Urinary bladder (tissue), 3 donors: ENCODE measurements at regions not wholly inside any gene's neighbourhood (a gene's known extent, or its start where the extent isn't known, plus 50 kb on each side); places are given as distances from the start of the nearest gene placed in this dataset.

ENCODE experiments used
- DNase-seq: peaks from one replicate; pipeline ENCODE4 v3.0.0-alpha.2; 2015; ENCODE audit errors: extremely low spot score
- H3K27ac ChIP-seq: one replicate; pipeline ENCODE4 v1.5.1; 2013; ENCODE audit warnings: low read depth, mild to moderate bottlenecking, moderate library complexity
- H3K36me3 ChIP-seq: one replicate; pipeline ENCODE4 v1.6.1; 2013; ENCODE audit warnings: mild to moderate bottlenecking, moderate library complexity; ENCODE audit not compliant: insufficient read depth
- H3K4me1 ChIP-seq: one replicate; pipeline ENCODE4 v1.6.1; 2013; ENCODE audit warnings: mild to moderate bottlenecking, moderate library complexity; ENCODE audit not compliant: insufficient read depth
- H3K4me3 ChIP-seq: one replicate; pipeline ENCODE4 v1.5.1; 2013; ENCODE audit warnings: low read depth, low read length
- WGBS: extraction: QIAGEN DNeasy Blood & Tissue Kit; methylation state at CpG from one replicate; pipeline ENCODE4 v1.1.7; 2013; 5-methylcytosine and 5-hydroxymethylcytosine counted together
- donor health status: healthy with polysubstance abuse.
- donor health status: healthy.

- H3K4me1 ChIP-seq, result no peaks in the 10 kb centered on the region
- DNase-seq, result no peak
- H3K27ac ChIP-seq, result no peak overlapping the region
- WGBS, result 93% methylated on average over 1 of the region's 1 CpG
- no peak overlapping the region for H3K4me3 ChIP-seq
- no peaks in the 10 kb centered on the region for H3K36me3 ChIP-seq
These were observed 356.8 kb upstream of the SLITRK1 start for GRCh38 chr13:84239032-84239431.

- Histone ChIP-seq H3K27ac (no peak overlapping the region), H3K4me3 (no peak overlapping the region), H3K4me1 (no peaks in the 10 kb centered on the region), H3K36me3 (no peaks in the 10 kb centered on the region)
- 79% methylated on average over 1 of the region's 1 CpG for WGBS
- DNase-seq, result no peak
These were observed 356.1 kb upstream of the SLITRK1 start for GRCh38 chr13:84238381-84238780.

GRCh38 chr13:84237143-84237542 is 354.9 kb upstream of the SLITRK1 start:
- 28% methylated on average over 3 of the region's 3 CpGs for WGBS
- Histone ChIP-seq H3K27ac (no peak overlapping the region), H3K36me3 (no peaks in the 10 kb centered on the region), H3K4me1 (no peaks in the 10 kb centered on the region), H3K4me3 (no peak overlapping the region)
- DNase-seq, result no peak

- Histone ChIP-seq H3K36me3 (no peaks in the 10 kb centered on the region), H3K27ac (no peak overlapping the region), H3K4me1 (no peaks in the 10 kb centered on the region), H3K4me3 (no peak overlapping the region)
- no peak for DNase-seq
These were observed 352.1 kb upstream of the SLITRK1 start for GRCh38 chr13:84234416-84234815.

GRCh38 chr13:84230568-84230967 is 348.3 kb upstream of the SLITRK1 start:
- WGBS, result 15% methylated on average over 1 of the region's 1 CpG
- H3K27ac ChIP-seq, result no peak overlapping the region
- H3K4me1 ChIP-seq, result no peaks in the 10 kb centered on the region

GRCh38 chr13:84211048-84211447 is 328.8 kb upstream of the SLITRK1 start:
- H3K36me3 ChIP-seq, result no peaks in the 10 kb centered on the region
- no peak for DNase-seq
- no peaks in the 10 kb centered on the region for H3K4me1 ChIP-seq
- 88% methylated on average over 2 of the region's 2 CpGs for WGBS
- H3K4me3 ChIP-seq, result no peak overlapping the region
- H3K27ac ChIP-seq, result no peak overlapping the region

More at GRCh38 chr13:84230568-84230967, 348.3 kb upstream of the SLITRK1 start:
- DNase-seq, result no peak
- Histone ChIP-seq H3K36me3 (no peaks in the 10 kb centered on the region), H3K4me3 (no peak overlapping the region)

GRCh38 chr13:84208246-84208910 is 326.1 kb upstream of the SLITRK1 start:
- no peak overlapping the region for H3K4me3 ChIP-seq
- WGBS, result 38% methylated on average over 7 of the region's 7 CpGs
- H3K4me1 ChIP-seq, result no peaks in the 10 kb centered on the region
- no peaks in the 10 kb centered on the region for H3K36me3 ChIP-seq
- no peak for DNase-seq
- no peak overlapping the region for H3K27ac ChIP-seq

GRCh38 chr13:84207509-84207908 is 325.2 kb upstream of the SLITRK1 start:
- Histone ChIP-seq H3K4me1 (no peaks in the 10 kb centered on the region), H3K36me3 (no peaks in the 10 kb centered on the region), H3K27ac (no peak overlapping the region), H3K4me3 (no peak overlapping the region)
- 95% methylated on average over 2 of the region's 2 CpGs for WGBS
- DNase-seq, result no peak

- Histone ChIP-seq H3K4me1 (no peaks in the 10 kb centered on the region), H3K4me3 (no peak overlapping the region), H3K27ac (no peak overlapping the region), H3K36me3 (no peaks in the 10 kb centered on the region)
- DNase-seq, result no peak
- 60% methylated on average over 4 of the region's 4 CpGs for WGBS
These were observed 318.7 kb upstream of the SLITRK1 start for GRCh38 chr13:84200971-84201370.

- no peak for DNase-seq
- H3K4me3 ChIP-seq, result no peak overlapping the region
- H3K27ac ChIP-seq, result no peak overlapping the region
- 86% methylated on average over 3 of the region's 3 CpGs for WGBS
- no peaks in the 10 kb centered on the region for H3K36me3 ChIP-seq
- no peaks in the 10 kb centered on the region for H3K4me1 ChIP-seq
These were observed 309.9 kb upstream of the SLITRK1 start for GRCh38 chr13:84192125-84192524.

- H3K36me3 ChIP-seq, result no peaks in the 10 kb centered on the region
- H3K4me3 ChIP-seq, result no peak overlapping the region
- WGBS, result 63% methylated on average over 4 of the region's 4 CpGs
- H3K27ac ChIP-seq, result no peak overlapping the region
- H3K4me1 ChIP-seq, result no peaks in the 10 kb centered on the region
- DNase-seq, result no peak
These were observed 308.9 kb upstream of the SLITRK1 start for GRCh38 chr13:84191139-84191538.

GRCh38 chr13:84187626-84188025 is 305.4 kb upstream of the SLITRK1 start:
- Histone ChIP-seq H3K4me1 (no peaks in the 10 kb centered on the region), H3K36me3 (no peaks in the 10 kb centered on the region), H3K27ac (no peak overlapping the region), H3K4me3 (no peak overlapping the region)
- no peak for DNase-seq
- WGBS, result 86% methylated on average over 1 of the region's 1 CpG

GRCh38 chr13:84139561-84140158 is 257.4 kb upstream of the SLITRK1 start:
- Histone ChIP-seq H3K27ac (no peak overlapping the region), H3K36me3 (no peaks in the 10 kb centered on the region), H3K4me1 (no peaks in the 10 kb centered on the region), H3K4me3 (no peak overlapping the region)
- DNase-seq, result no peak
- 93% methylated on average over 2 of the region's 2 CpGs for WGBS

- Histone ChIP-seq H3K4me3 (no peak overlapping the region), H3K27ac (no peak overlapping the region), H3K36me3 (no peaks in the 10 kb centered on the region), H3K4me1 (no peaks in the 10 kb centered on the region)
- 72% methylated on average over 2 of the region's 2 CpGs for WGBS
- no peak for DNase-seq
These were observed 255.0 kb upstream of the SLITRK1 start for GRCh38 chr13:84137292-84137691.
